ENCODE measurements at regions not wholly inside any gene's neighbourhood (a gene's known extent, or its start where the extent isn't known, plus 50 kb on each side); places are given as distances from the start of the nearest gene placed in this dataset.
"Not testable (repeated sequence)": the region's sequence is repeated elsewhere in the genome, so short reads cannot be mapped to it uniquely, and the experiment has no call there.

- Histone ChIP-seq H3K9me3 (no peaks in the 10 kb centered on the region), H3K27ac (no peak overlapping the region), H3K4me1 (no peaks in the 10 kb centered on the region), H3K4me3 (replicated peaks in 1 of 3) (no peak overlapping the region), H3K27me3 (no peaks in the 10 kb centered on the region), H3K36me3 (no peaks in the 10 kb centered on the region)
- TF ChIP-seq POLR2A (IDR thresholded peaks at IDR 0.05) (no peak), CTCF (IDR thresholded peaks at IDR 0.05) (no peak)
- intact Hi-C loops (cut with DNase I) = no loop called here
- 72 to 82% methylated on average over 4 of the region's 4 CpGs for WGBS, 2 donors
- no peak for DNase-seq
Measured at GRCh38 chr6:137680705-137681346, 186.2 kb upstream of the TNFAIP3 start.

- DNase-seq = no peak
- no peak overlapping the region for H3K27ac ChIP-seq
- H3K36me3 ChIP-seq = no peaks in the 10 kb centered on the region
- no peak overlapping the region for H3K4me3 ChIP-seq (replicated peaks in 1 of 3)
- H3K4me1 ChIP-seq = no peaks in the 10 kb centered on the region
- TF ChIP-seq POLR2A (IDR thresholded peaks at IDR 0.05) (no peak), CTCF (IDR thresholded peaks at IDR 0.05) (no peak)
- 87 to 94% methylated on average over 4 of the region's 4 CpGs for WGBS, 2 donors
- intact Hi-C loops (cut with DNase I) = no loop called here
- no peaks in the 10 kb centered on the region for H3K9me3 ChIP-seq
- H3K27me3 ChIP-seq = no peaks in the 10 kb centered on the region
Measured at GRCh38 chr6:137681445-137682009, 185.5 kb upstream of the TNFAIP3 start.

- intact Hi-C loops (cut with DNase I); H3K9me3 ChIP-seq; H3K4me3 ChIP-seq (replicated peaks in 1 of 3); H3K4me1 ChIP-seq; DNase-seq; H3K36me3 ChIP-seq; H3K27ac ChIP-seq; H3K27me3 ChIP-seq: not testable (repeated sequence)
- WGBS, 2 donors = 97% methylated on average over 5 of the region's 5 CpGs
Measured at GRCh38 chr6:137682658-137683057, 184.4 kb upstream of the TNFAIP3 start.

GRCh38 chr6:137683916-137684315 lies 183.1 kb upstream of the TNFAIP3 start:
- Histone ChIP-seq H3K9me3 (no peaks in the 10 kb centered on the region), H3K4me1 (no peaks in the 10 kb centered on the region), H3K4me3 (replicated peaks in 1 of 3) (no peak overlapping the region), H3K36me3 (no peaks in the 10 kb centered on the region), H3K27ac (no peak overlapping the region), H3K27me3 (no peaks in the 10 kb centered on the region)
- no peak for TF ChIP-seq CTCF (IDR thresholded peaks at IDR 0.05)
- TF ChIP-seq POLR2A (IDR thresholded peaks at IDR 0.05) = no peak
- 68 to 70% methylated on average over 4 of the region's 4 CpGs for WGBS, 2 donors
- intact Hi-C loops (cut with DNase I) = no loop called here
- no peak for DNase-seq

- Histone ChIP-seq H3K4me3 (replicated peaks in 1 of 3) (no peak overlapping the region), H3K27ac (no peak overlapping the region), H3K9me3 (no peaks in the 10 kb centered on the region), H3K36me3 (no peaks in the 10 kb centered on the region), H3K4me1 (no peaks in the 10 kb centered on the region), H3K27me3 (no peaks in the 10 kb centered on the region)
- no peak for TF ChIP-seq POLR2A (IDR thresholded peaks at IDR 0.05)
- TF ChIP-seq CTCF (IDR thresholded peaks at IDR 0.05) = no peak
- intact Hi-C loops (cut with DNase I) = no loop called here
- no peak for DNase-seq
Measured at GRCh38 chr6:137685798-137686375, 181.2 kb upstream of the TNFAIP3 start.
